ENCODE measurements at regions not wholly inside any gene's neighbourhood (a gene's known extent, or its start where the extent isn't known, plus 50 kb on each side); places are given as distances from the start of the nearest gene placed in this dataset.

- DNase-seq (no peak), ATAC-seq (no peak)
- Histone ChIP-seq H3K27me3 (no peaks in the 10 kb centered on the region), H3K36me3 (no peaks in the 10 kb centered on the region), H3K4me1 (no peaks in the 10 kb centered on the region), H3K9me3 (no peaks in the 10 kb centered on the region), H3K27ac (no peak overlapping the region), H3K4me3 (no peak overlapping the region)
- in situ Hi-C loops (cut with MboI; ENCODE audit: low sequenced_read_pairs in 4 of 4) (loop anchor here in 1 of 4 donors (25.0 kb wide), 1 partner anchor 109 kb away; the partner anchor contains the start of gene EPB41L3), intact Hi-C loops (cut with DNase I; ENCODE audit: low total_unique reads) (no loop called here)
- TF ChIP-seq CTCF (IDR thresholded peaks at IDR 0.05 in 4 of 5, conservative IDR thresholded peaks at IDR 0.05 in 1 of 5) (no peak), POLR2A (IDR thresholded peaks at IDR 0.05) (no peak)
Measured at GRCh38 chr18:5646739-5647138, 102.9 kb upstream of the EPB41L3 start.

- ATAC-seq (no peak), DNase-seq (no peak)
- H3K27me3 ChIP-seq, result no peaks in the 10 kb centered on the region
- no peaks in the 10 kb centered on the region for H3K4me1 ChIP-seq
- no peak overlapping the region for H3K27ac ChIP-seq
- no peaks in the 10 kb centered on the region for H3K9me3 ChIP-seq
- no peak overlapping the region for H3K4me3 ChIP-seq
- H3K36me3 ChIP-seq, result no peaks in the 10 kb centered on the region
- intact Hi-C loops (cut with DNase I; ENCODE audit: low total_unique reads), result no loop called here
- TF ChIP-seq CTCF (IDR thresholded peaks at IDR 0.05 in 4 of 5, conservative IDR thresholded peaks at IDR 0.05 in 1 of 5) (no peak), POLR2A (IDR thresholded peaks at IDR 0.05) (no peak)
- in situ Hi-C loops (cut with MboI; ENCODE audit: low sequenced_read_pairs in 4 of 4), result loop anchor here in 1 of 4 donors (25.0 kb wide), 1 partner anchor 106 kb away; the partner anchor contains the start of gene EPB41L3
Measured at GRCh38 chr18:5643288-5643687, 99.5 kb upstream of the EPB41L3 start.

- H3K9me3 ChIP-seq, result no peaks in the 10 kb centered on the region
- H3K36me3 ChIP-seq, result no peaks in the 10 kb centered on the region
- in situ Hi-C loops (cut with MboI; ENCODE audit: low sequenced_read_pairs in 4 of 4) (loop anchor here in 1 of 4 donors (25.0 kb wide), 1 partner anchor 104 kb away; the partner anchor contains the start of gene EPB41L3), intact Hi-C loops (cut with DNase I; ENCODE audit: low total_unique reads) (no loop called here)
- H3K4me1 ChIP-seq, result no peaks in the 10 kb centered on the region
- ATAC-seq, result no peak
- no peak for TF ChIP-seq CTCF (IDR thresholded peaks at IDR 0.05 in 4 of 5, conservative IDR thresholded peaks at IDR 0.05 in 1 of 5)
- no peak for TF ChIP-seq POLR2A (IDR thresholded peaks at IDR 0.05)
- H3K27ac ChIP-seq, result no peak overlapping the region
- DNase-seq, result no peak
- peaks cover 0 to 4% (median 0%) of the 10 kb centered on the region in 3 donors for H3K27me3 ChIP-seq
- H3K4me3 ChIP-seq, result no peak overlapping the region
Measured at GRCh38 chr18:5640939-5641338, 97.1 kb upstream of the EPB41L3 start.

GRCh38 chr18:5639131-5639530 is 95.3 kb upstream of the EPB41L3 start:
- Histone ChIP-seq H3K9me3 (no peaks in the 10 kb centered on the region), H3K27ac (no peak overlapping the region), H3K36me3 (no peaks in the 10 kb centered on the region), H3K27me3 (peaks cover 0 to 4% (median 0%) of the 10 kb centered on the region in 3 donors), H3K4me1 (no peaks in the 10 kb centered on the region), H3K4me3 (no peak overlapping the region)
- TF ChIP-seq POLR2A (IDR thresholded peaks at IDR 0.05), result no peak
- intact Hi-C loops (cut with DNase I; ENCODE audit: low total_unique reads), result no loop called here
- in situ Hi-C loops (cut with MboI; ENCODE audit: low sequenced_read_pairs in 4 of 4), result loop anchor here in 1 of 4 donors (25.0 kb wide), 1 partner anchor 102 kb away; the partner anchor contains the start of gene EPB41L3
- DNase-seq (no peak), ATAC-seq (no peak)

- Histone ChIP-seq H3K27ac (no peak overlapping the region), H3K27me3 (peaks cover 9 to 19% (median 11%) of the 10 kb centered on the region in 3 donors), H3K4me3 (no peak overlapping the region), H3K4me1 (peaks cover 4 to 16% of the 10 kb centered on the region in 2 donors), H3K9me3 (no peaks in the 10 kb centered on the region), H3K36me3 (no peaks in the 10 kb centered on the region)
- ATAC-seq (no peak), DNase-seq (no peak)
- intact Hi-C loops (cut with DNase I; ENCODE audit: low total_unique reads), result no loop called here
- TF ChIP-seq POLR2A (IDR thresholded peaks at IDR 0.05) (no peak), CTCF (IDR thresholded peaks at IDR 0.05 in 4 of 5, conservative IDR thresholded peaks at IDR 0.05 in 1 of 5) (no peak)
- in situ Hi-C loops (cut with MboI; ENCODE audit: low sequenced_read_pairs in 4 of 4), result loop anchor here in 1 of 4 donors (25.0 kb wide), 1 partner anchor 95 kb away; the partner anchor contains the start of gene EPB41L3
Measured at GRCh38 chr18:5632041-5632440, 88.2 kb upstream of the EPB41L3 start.
